RKO (cell line): ENCODE measurements at regions not wholly inside any gene's neighbourhood (a gene's known extent, or its start where the extent isn't known, plus 50 kb on each side); places are given as distances from the start of the nearest gene placed in this dataset.

ENCODE experiments used
- DNase-seq: peaks from one replicate; pipeline ENCODE4 v3.0.0-alpha.2; 2016; ENCODE audit warnings: low spot score

GRCh38 chr13:26155568-26155967 lies 66.5 kb downstream of the RNF6 start:
- DNase-seq, result no peak

GRCh38 chr13:26133851-26134250 lies 82.0 kb upstream of the SHISA2 start:
- DNase-seq, result no peak

- DNase-seq, result no peak
Observed at GRCh38 chr13:26133286-26133685, 81.5 kb upstream of the SHISA2 start.

GRCh38 chr13:26132756-26133155 lies 80.9 kb upstream of the SHISA2 start:
- peak; percentile 18 for DNase-seq

GRCh38 chr13:26128676-26129075 lies 76.9 kb upstream of the SHISA2 start:
- DNase-seq, result no peak

GRCh38 chr13:26117620-26118019 lies 65.8 kb upstream of the SHISA2 start:
- DNase-seq, result no peak

- DNase-seq, result peak; percentile 12
Observed at GRCh38 chr13:26112843-26113242, 61.0 kb upstream of the SHISA2 start.

GRCh38 chr13:26111797-26112196 lies 60.0 kb upstream of the SHISA2 start:
- no peak for DNase-seq
